HG02571 (cell line): ENCODE measurements at regions not wholly inside any gene's neighbourhood (a gene's known extent, or its start where the extent isn't known, plus 50 kb on each side); places are given as distances from the start of the nearest gene placed in this dataset.
"Not testable (repeated sequence)": the region's sequence is repeated elsewhere in the genome, so short reads cannot be mapped to it uniquely, and the experiment has no call there.

ENCODE experiments used
- ATAC-seq: cut with Tn5 transposase; IDR thresholded peaks from one replicate; pipeline ENCODE4 v1.9.1; 2021; ENCODE audit warnings: mild to moderate bottlenecking, moderate library complexity; ENCODE audit not compliant: unreplicated experiment

- ATAC-seq = no peak
These were observed 634.5 kb downstream of the NR2F1-AS1 start for GRCh38 chr5:92946546-92946945.

GRCh38 chr5:92945605-92946097 lies 635.4 kb downstream of the NR2F1-AS1 start:
- no peak for ATAC-seq

GRCh38 chr5:92944903-92945604 lies 636.0 kb downstream of the NR2F1-AS1 start:
- no peak for ATAC-seq

- ATAC-seq = no peak
These were observed 636.7 kb downstream of the NR2F1-AS1 start for GRCh38 chr5:92944337-92944736.

- ATAC-seq = no peak
These were observed 638.3 kb downstream of the NR2F1-AS1 start for GRCh38 chr5:92942762-92943161.

- ATAC-seq = no peak
These were observed 639.2 kb downstream of the NR2F1-AS1 start for GRCh38 chr5:92941806-92942205.

- no peak for ATAC-seq
These were observed 641.6 kb downstream of the NR2F1-AS1 start for GRCh38 chr5:92939428-92939827.

GRCh38 chr5:92937396-92937795 lies 643.6 kb downstream of the NR2F1-AS1 start:
- ATAC-seq = not testable (repeated sequence)

- ATAC-seq = no peak
These were observed 651.0 kb downstream of the NR2F1-AS1 start for GRCh38 chr5:92930057-92930456.

- no peak for ATAC-seq
These were observed 653.7 kb downstream of the NR2F1-AS1 start for GRCh38 chr5:92927291-92927778.

- no peak for ATAC-seq
These were observed 657.1 kb downstream of the NR2F1-AS1 start for GRCh38 chr5:92923885-92924284.

GRCh38 chr5:92922231-92922967 lies 658.6 kb downstream of the NR2F1-AS1 start:
- ATAC-seq = no peak

- ATAC-seq = no peak
These were observed 664.0 kb downstream of the NR2F1-AS1 start for GRCh38 chr5:92917044-92917443.

- no peak for ATAC-seq
These were observed 665.0 kb downstream of the NR2F1-AS1 start for GRCh38 chr5:92916036-92916435.

- no peak for ATAC-seq
These were observed 668.7 kb downstream of the NR2F1-AS1 start for GRCh38 chr5:92912283-92912682.

- ATAC-seq = no peak
These were observed 669.2 kb downstream of the NR2F1-AS1 start for GRCh38 chr5:92911851-92912250.

- no peak for ATAC-seq
These were observed 669.7 kb downstream of the NR2F1-AS1 start for GRCh38 chr5:92911293-92911692.

- ATAC-seq = no peak
These were observed 671.4 kb downstream of the NR2F1-AS1 start for GRCh38 chr5:92909602-92909962.

- ATAC-seq = no peak
These were observed 671.9 kb downstream of the NR2F1-AS1 start for GRCh38 chr5:92908952-92909601.

- ATAC-seq = peak; percentile 69
These were observed 672.9 kb downstream of the NR2F1-AS1 start for GRCh38 chr5:92907938-92908606.

GRCh38 chr5:92906798-92907376 lies 674.1 kb downstream of the NR2F1-AS1 start:
- ATAC-seq = no peak
